ENCODE measurements at regions not wholly inside any gene's neighbourhood (a gene's known extent, or its start where the extent isn't known, plus 50 kb on each side); places are given as distances from the start of the nearest gene placed in this dataset.
"Not testable (repeated sequence)": the region's sequence is repeated elsewhere in the genome, so short reads cannot be mapped to it uniquely, and the experiment has no call there.

- H3K9me3 Mint-ChIP-seq (ENCODE audit: unreplicated experiment) = peaks cover 15% of the 10 kb centered on the region
- not testable (repeated sequence) for H3K36me3 Mint-ChIP-seq (ENCODE audit: low read depth, unreplicated experiment); H3K4me1 Mint-ChIP-seq (ENCODE audit: unreplicated experiment); DNase-seq (ENCODE audit: low spot score); H3K4me3 Mint-ChIP-seq (ENCODE audit: unreplicated experiment)
- peaks cover 16% of the 10 kb centered on the region for H3K27me3 Mint-ChIP-seq (ENCODE audit: unreplicated experiment)
- H3K27ac Mint-ChIP-seq (ENCODE audit: unreplicated experiment) = peak overlapping the region; percentile 48
These were observed 428.1 kb upstream of the ZNF722 start for GRCh38 chr7:63570386-63571115.

DNA sequence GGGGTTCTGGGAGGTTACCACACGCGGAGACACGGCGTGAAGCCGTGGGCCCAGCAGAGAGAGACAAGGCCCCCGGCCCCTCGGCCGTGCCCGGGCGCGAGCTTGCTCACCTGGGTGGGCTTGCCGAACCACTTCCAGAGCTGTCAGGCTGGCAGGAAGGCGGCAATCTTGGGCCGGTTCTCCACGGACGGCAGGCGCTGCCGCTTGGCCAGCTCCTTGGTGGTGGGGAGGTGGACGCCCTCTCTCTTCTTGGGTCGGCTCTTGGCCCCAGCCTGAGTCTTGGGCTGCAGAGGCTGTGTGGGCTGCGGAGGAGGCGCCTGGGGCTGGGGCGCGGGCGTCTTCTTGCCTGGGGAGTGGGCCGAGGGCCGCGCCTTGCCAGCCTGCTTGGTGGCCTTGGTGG lies 426.5 kb upstream of the ZNF722 start:
- not testable (repeated sequence) for H3K4me1 Mint-ChIP-seq (ENCODE audit: unreplicated experiment); H3K27ac Mint-ChIP-seq (ENCODE audit: unreplicated experiment); H3K4me3 Mint-ChIP-seq (ENCODE audit: unreplicated experiment); DNase-seq (ENCODE audit: low spot score); H3K36me3 Mint-ChIP-seq (ENCODE audit: low read depth, unreplicated experiment)
- Mint-ChIP-seq H3K27me3 (ENCODE audit: unreplicated experiment) (peaks cover 14% of the 10 kb centered on the region), H3K9me3 (ENCODE audit: unreplicated experiment) (peaks cover 20% of the 10 kb centered on the region)

DNA sequence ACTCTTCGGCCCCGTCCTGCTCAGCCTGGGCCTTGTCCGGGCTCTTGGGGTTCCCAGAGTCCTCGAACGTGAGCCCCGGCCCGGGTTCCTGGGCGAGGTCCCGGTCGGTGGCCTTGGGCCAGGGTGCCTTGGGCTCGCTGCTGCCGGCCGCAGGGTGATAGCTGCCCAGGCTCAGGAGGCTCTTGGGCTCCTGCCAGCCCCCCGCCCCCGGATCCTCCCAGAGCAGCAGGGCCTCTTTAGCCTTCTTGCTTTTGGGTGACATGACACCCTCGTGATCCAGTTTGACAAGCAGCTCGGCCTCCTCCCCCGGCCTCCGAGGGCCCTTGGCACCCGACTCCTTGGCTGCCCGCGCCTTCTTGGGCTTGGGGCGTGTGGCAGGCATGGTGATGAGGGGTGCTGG lies 425.7 kb upstream of the ZNF722 start:
- H3K27ac Mint-ChIP-seq (ENCODE audit: unreplicated experiment); H3K4me1 Mint-ChIP-seq (ENCODE audit: unreplicated experiment); H3K36me3 Mint-ChIP-seq (ENCODE audit: low read depth, unreplicated experiment); DNase-seq (ENCODE audit: low spot score); H3K4me3 Mint-ChIP-seq (ENCODE audit: unreplicated experiment): not testable (repeated sequence)
- H3K27me3 Mint-ChIP-seq (ENCODE audit: unreplicated experiment) = peaks cover 14% of the 10 kb centered on the region
- peaks cover 19% of the 10 kb centered on the region for H3K9me3 Mint-ChIP-seq (ENCODE audit: unreplicated experiment)

GRCh38 chr7:63573412-63573811 lies 425.2 kb upstream of the ZNF722 start:
- not testable (repeated sequence) for DNase-seq (ENCODE audit: low spot score); H3K27ac Mint-ChIP-seq (ENCODE audit: unreplicated experiment); H3K4me1 Mint-ChIP-seq (ENCODE audit: unreplicated experiment); H3K4me3 Mint-ChIP-seq (ENCODE audit: unreplicated experiment)
- H3K9me3 Mint-ChIP-seq (ENCODE audit: unreplicated experiment) = peaks cover 21% of the 10 kb centered on the region
- peaks cover 17% of the 10 kb centered on the region for H3K27me3 Mint-ChIP-seq (ENCODE audit: unreplicated experiment)
- peaks cover 12% of the 10 kb centered on the region for H3K36me3 Mint-ChIP-seq (ENCODE audit: low read depth, unreplicated experiment)

DNA sequence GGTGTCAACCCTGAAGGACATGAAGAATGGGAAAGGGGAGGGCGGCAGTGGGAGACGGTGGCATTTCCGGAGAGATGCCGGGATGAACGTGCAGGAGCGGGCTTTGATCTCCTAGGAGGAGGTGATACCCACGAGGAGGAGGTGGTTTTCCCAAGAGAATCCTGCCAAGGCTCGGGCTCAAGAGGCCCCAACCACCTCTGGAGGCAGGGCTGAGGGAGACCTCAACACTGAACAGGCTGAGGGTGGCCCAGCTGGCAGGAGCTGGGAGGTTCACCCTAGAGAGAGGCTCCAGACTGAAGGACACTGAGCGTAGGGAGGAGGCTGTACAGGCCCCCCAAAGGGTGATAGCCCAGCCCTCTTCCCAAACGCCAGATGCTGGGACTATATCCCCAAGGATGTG lies 422.2 kb upstream of the ZNF722 start:
- H3K27ac Mint-ChIP-seq (ENCODE audit: unreplicated experiment); H3K36me3 Mint-ChIP-seq (ENCODE audit: low read depth, unreplicated experiment); H3K4me3 Mint-ChIP-seq (ENCODE audit: unreplicated experiment); DNase-seq (ENCODE audit: low spot score); H3K4me1 Mint-ChIP-seq (ENCODE audit: unreplicated experiment); H3K27me3 Mint-ChIP-seq (ENCODE audit: unreplicated experiment): not testable (repeated sequence)
- H3K9me3 Mint-ChIP-seq (ENCODE audit: unreplicated experiment) = peaks cover 21% of the 10 kb centered on the region

DNA sequence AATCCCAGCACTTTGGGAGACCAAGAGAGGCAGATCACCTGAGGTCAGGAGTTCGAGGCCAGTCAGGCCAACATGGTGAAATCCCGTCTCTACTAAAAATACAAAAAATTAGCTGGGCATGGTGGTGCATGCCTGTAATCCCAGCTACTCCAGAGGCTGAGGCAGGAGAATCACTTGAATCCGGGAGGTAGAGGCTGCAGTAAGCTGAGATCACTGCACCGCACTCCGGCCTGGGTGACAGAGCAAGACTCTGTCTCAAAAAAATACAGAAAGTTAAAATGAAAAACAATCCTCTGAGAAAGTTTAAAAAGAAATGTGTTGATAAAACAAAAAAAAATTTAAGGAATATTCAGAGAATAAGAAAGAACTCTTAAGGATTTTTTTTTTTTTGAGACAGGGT lies 421.6 kb upstream of the ZNF722 start:
- not testable (repeated sequence) for H3K4me3 Mint-ChIP-seq (ENCODE audit: unreplicated experiment); DNase-seq (ENCODE audit: low spot score); H3K27me3 Mint-ChIP-seq (ENCODE audit: unreplicated experiment); H3K36me3 Mint-ChIP-seq (ENCODE audit: low read depth, unreplicated experiment); H3K27ac Mint-ChIP-seq (ENCODE audit: unreplicated experiment); H3K4me1 Mint-ChIP-seq (ENCODE audit: unreplicated experiment)
- H3K9me3 Mint-ChIP-seq (ENCODE audit: unreplicated experiment) = peaks cover 21% of the 10 kb centered on the region

DNA sequence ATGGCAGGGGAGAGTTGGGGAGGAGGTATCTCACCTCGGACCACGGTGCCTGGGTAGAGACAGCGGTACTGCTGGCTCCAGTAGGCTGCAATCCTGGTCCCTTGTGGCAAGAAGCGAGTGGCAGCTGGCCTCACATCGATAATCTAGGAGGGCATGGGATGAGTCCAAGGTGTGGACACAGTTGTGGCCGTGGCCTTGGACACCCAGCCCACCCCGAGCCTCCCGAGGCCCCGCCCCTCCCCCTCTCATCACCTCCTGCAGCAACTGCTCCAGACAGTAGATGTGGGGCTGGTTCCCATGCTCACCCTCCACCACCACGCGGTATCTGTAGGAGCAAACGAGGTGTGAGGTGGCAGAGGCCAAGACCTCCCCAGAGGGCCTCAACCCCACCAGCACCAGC lies 418.6 kb upstream of the ZNF722 start:
- not testable (repeated sequence) for H3K4me3 Mint-ChIP-seq (ENCODE audit: unreplicated experiment); H3K36me3 Mint-ChIP-seq (ENCODE audit: low read depth, unreplicated experiment); H3K27me3 Mint-ChIP-seq (ENCODE audit: unreplicated experiment); H3K4me1 Mint-ChIP-seq (ENCODE audit: unreplicated experiment); H3K27ac Mint-ChIP-seq (ENCODE audit: unreplicated experiment); DNase-seq (ENCODE audit: low spot score)
- peaks cover 21% of the 10 kb centered on the region for H3K9me3 Mint-ChIP-seq (ENCODE audit: unreplicated experiment)

DNA sequence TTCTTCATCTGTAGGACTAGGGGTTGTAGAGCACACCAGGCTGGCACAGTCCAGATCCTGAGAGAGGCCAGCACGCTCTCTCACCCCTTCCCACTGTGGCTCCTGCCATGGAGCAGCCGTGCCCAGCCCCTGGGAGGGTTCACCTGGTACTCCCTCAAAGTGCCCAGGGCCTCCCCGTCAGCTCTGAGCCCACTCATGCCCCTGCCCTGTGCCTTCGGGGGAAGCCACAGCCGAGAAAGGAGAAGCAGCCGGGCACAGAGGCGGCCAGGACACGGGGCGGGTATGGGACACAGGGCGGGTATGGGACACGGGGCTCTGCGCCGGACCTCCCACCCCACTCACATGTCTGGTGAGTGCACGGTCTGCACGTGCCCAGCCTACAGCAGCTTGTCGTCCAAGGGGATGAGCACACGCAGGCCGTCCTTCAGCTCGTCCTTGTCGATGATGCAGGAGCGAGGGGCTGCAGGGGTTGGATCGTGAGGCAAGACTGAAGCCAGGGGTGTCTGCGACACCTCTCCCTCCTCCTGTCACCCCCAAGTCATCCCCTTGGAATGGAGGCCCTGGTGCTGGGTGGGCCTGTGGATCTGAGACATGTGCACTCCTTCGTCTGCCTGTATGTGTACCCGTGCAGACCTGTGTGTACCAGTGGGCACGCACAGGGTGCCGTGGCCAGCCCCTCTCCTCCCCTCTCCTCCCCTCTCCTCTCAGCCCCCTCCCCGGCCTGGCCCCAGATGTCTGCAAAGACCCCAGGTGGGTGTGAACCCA lies 417.9 kb upstream of the ZNF722 start:
- not testable (repeated sequence) for DNase-seq (ENCODE audit: low spot score); H3K4me1 Mint-ChIP-seq (ENCODE audit: unreplicated experiment); H3K4me3 Mint-ChIP-seq (ENCODE audit: unreplicated experiment); H3K27ac Mint-ChIP-seq (ENCODE audit: unreplicated experiment); H3K27me3 Mint-ChIP-seq (ENCODE audit: unreplicated experiment); H3K36me3 Mint-ChIP-seq (ENCODE audit: low read depth, unreplicated experiment)
- peaks cover 21% of the 10 kb centered on the region for H3K9me3 Mint-ChIP-seq (ENCODE audit: unreplicated experiment)

- H3K9me3 Mint-ChIP-seq (ENCODE audit: unreplicated experiment) = peaks cover 14% of the 10 kb centered on the region
- not testable (repeated sequence) for H3K27ac Mint-ChIP-seq (ENCODE audit: unreplicated experiment); DNase-seq (ENCODE audit: low spot score); H3K4me1 Mint-ChIP-seq (ENCODE audit: unreplicated experiment); H3K36me3 Mint-ChIP-seq (ENCODE audit: low read depth, unreplicated experiment); H3K27me3 Mint-ChIP-seq (ENCODE audit: unreplicated experiment); H3K4me3 Mint-ChIP-seq (ENCODE audit: unreplicated experiment)
These were observed 415.9 kb upstream of the ZNF722 start for GRCh38 chr7:63582771-63583170.

- not testable (repeated sequence) for H3K9me3 Mint-ChIP-seq (ENCODE audit: unreplicated experiment); DNase-seq (ENCODE audit: low spot score); H3K27me3 Mint-ChIP-seq (ENCODE audit: unreplicated experiment); H3K4me3 Mint-ChIP-seq (ENCODE audit: unreplicated experiment); H3K27ac Mint-ChIP-seq (ENCODE audit: unreplicated experiment); H3K4me1 Mint-ChIP-seq (ENCODE audit: unreplicated experiment); H3K36me3 Mint-ChIP-seq (ENCODE audit: low read depth, unreplicated experiment)
These were observed 411.3 kb upstream of the ZNF722 start for GRCh38 chr7:63587151-63587853.

GRCh38 chr7:63591249-63591648 lies 407.4 kb upstream of the ZNF722 start:
- H3K27me3 Mint-ChIP-seq (ENCODE audit: unreplicated experiment); H3K27ac Mint-ChIP-seq (ENCODE audit: unreplicated experiment); H3K9me3 Mint-ChIP-seq (ENCODE audit: unreplicated experiment); DNase-seq (ENCODE audit: low spot score); H3K4me3 Mint-ChIP-seq (ENCODE audit: unreplicated experiment); H3K4me1 Mint-ChIP-seq (ENCODE audit: unreplicated experiment); H3K36me3 Mint-ChIP-seq (ENCODE audit: low read depth, unreplicated experiment): not testable (repeated sequence)

GRCh38 chr7:63603812-63604211 lies 394.8 kb upstream of the ZNF722 start:
- not testable (repeated sequence) for DNase-seq (ENCODE audit: low spot score); H3K27me3 Mint-ChIP-seq (ENCODE audit: unreplicated experiment); H3K4me3 Mint-ChIP-seq (ENCODE audit: unreplicated experiment); H3K4me1 Mint-ChIP-seq (ENCODE audit: unreplicated experiment); H3K36me3 Mint-ChIP-seq (ENCODE audit: low read depth, unreplicated experiment); H3K9me3 Mint-ChIP-seq (ENCODE audit: unreplicated experiment); H3K27ac Mint-ChIP-seq (ENCODE audit: unreplicated experiment)

Measured in endothelial cell (in vitro differentiated cells).